ENCODE measurements at regions not wholly inside any gene's neighbourhood (a gene's known extent, or its start where the extent isn't known, plus 50 kb on each side); places are given as distances from the start of the nearest gene placed in this dataset.

DNA sequence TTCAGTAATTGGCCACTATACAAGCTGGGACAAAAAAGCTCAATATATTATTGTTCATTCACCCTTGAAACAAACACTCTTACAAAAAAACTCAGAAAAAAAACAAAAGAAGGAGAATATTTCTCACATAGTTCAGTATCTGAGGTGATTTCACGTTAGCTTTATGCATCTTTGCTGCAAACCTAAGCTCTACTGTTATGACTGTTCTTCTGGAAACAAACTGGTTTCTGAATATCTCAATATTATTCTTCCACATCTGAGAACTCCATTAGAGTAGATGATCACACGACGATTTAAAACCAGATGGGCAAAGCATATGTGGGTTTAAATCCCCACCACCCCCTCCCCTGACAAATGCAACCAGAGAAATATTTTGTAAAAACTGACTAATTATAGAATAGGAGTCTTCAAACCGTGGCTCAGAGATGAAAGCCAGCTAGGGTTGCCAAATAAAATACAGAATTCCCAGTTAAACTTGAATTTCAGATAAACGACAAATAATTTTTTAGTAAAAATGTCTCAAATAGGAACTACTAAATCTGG is 182.0 kb upstream of the FAM241A start:
- Histone ChIP-seq H3K27ac (ENCODE audit: low read depth, low read length) (no peak overlapping the region), H2AFZ (ENCODE audit: low read length) (no peak overlapping the region), H3K4me2 (ENCODE audit: insufficient read depth, low read length) (no peak overlapping the region), H3K27me3 (ENCODE audit: insufficient read depth, low read length) (no peaks in the 10 kb centered on the region), H3K4me1 (ENCODE audit: insufficient read depth, low read length) (no peaks in the 10 kb centered on the region), H4K20me1 (ENCODE audit: insufficient read depth, low read length) (no peaks in the 10 kb centered on the region), H3K36me3 (ENCODE audit: insufficient read depth, low read length) (no peaks in the 10 kb centered on the region), H3K9me3 (ENCODE audit: low read depth, low read length) (no peaks in the 10 kb centered on the region), H3K4me3 (ENCODE audit: insufficient read depth, low read length) (no peak overlapping the region), H3K79me2 (ENCODE audit: insufficient read depth, low read length) (no peaks in the 10 kb centered on the region)
- TF ChIP-seq CTCF (IDR thresholded peaks at IDR 0.05; ENCODE audit: extremely low read depth, low read depth, low read length) = no peak
- DNase-seq (ENCODE audit: insufficient read length, low spot score, missing footprints) = no peak

DNA sequence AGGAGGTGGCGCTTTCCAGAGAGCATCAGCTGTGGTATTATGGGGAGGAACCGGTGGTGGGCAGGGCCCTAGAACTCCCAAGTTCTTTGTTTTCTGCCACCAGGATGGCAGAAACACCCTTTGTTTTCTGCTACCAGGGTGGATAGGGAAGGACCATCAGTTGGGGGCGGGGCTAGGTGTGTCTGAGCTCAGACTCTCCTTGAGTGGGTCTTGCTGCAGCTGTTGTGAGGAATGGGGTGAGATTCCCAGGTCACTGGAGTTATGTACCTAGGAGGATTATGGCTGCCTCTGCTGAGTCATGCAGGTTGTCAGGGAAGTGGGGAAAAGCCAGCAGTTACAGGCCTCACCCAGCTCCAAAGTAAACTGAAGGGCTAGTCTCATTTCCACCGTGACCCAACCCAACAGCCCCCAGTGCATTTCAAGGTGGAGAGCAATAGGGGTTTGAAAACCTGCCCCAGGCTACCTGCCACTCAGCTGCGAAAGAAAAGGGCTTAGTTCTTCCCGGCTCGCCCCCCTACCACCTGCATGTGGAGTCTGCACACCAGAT is 167.8 kb upstream of the FAM241A start:
- no peak overlapping the region for H3K4me3 ChIP-seq (ENCODE audit: insufficient read depth, low read length)
- no peaks in the 10 kb centered on the region for H4K20me1 ChIP-seq (ENCODE audit: insufficient read depth, low read length)
- no peak for DNase-seq (ENCODE audit: insufficient read length, low spot score, missing footprints)
- H3K9me3 ChIP-seq (ENCODE audit: low read depth, low read length) = no peaks in the 10 kb centered on the region
- H3K4me2 ChIP-seq (ENCODE audit: insufficient read depth, low read length) = no peak overlapping the region
- H3K27ac ChIP-seq (ENCODE audit: low read depth, low read length) = no peak overlapping the region
- no peak overlapping the region for H2AFZ ChIP-seq (ENCODE audit: low read length)
- no peak for TF ChIP-seq CTCF (IDR thresholded peaks at IDR 0.05; ENCODE audit: extremely low read depth, low read depth, low read length)
- no peaks in the 10 kb centered on the region for H3K27me3 ChIP-seq (ENCODE audit: insufficient read depth, low read length)
- H3K4me1 ChIP-seq (ENCODE audit: insufficient read depth, low read length) = no peaks in the 10 kb centered on the region
- H3K36me3 ChIP-seq (ENCODE audit: insufficient read depth, low read length) = no peaks in the 10 kb centered on the region
- H3K79me2 ChIP-seq (ENCODE audit: insufficient read depth, low read length) = no peaks in the 10 kb centered on the region

DNA sequence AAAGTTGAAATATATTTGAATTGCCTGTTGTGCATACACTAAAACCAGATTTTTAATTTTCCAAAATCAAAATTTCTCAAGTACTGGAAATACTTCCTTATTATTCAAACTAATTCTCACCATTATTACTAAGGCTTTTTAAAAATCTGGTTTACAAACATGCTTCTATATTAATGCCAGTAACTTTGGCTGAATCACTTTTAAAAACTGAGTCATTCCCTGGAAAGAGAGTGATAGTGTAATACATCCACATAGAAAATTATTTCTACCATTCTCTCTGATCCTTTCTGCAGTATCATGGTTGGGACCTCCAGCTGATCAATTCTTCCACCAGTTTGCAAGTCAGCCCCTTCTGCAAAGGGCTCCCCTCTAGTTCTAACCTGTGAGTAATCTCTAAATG is 165.3 kb upstream of the FAM241A start:
- Histone ChIP-seq H4K20me1 (ENCODE audit: insufficient read depth, low read length) (no peaks in the 10 kb centered on the region), H3K4me2 (ENCODE audit: insufficient read depth, low read length) (no peak overlapping the region), H3K4me1 (ENCODE audit: insufficient read depth, low read length) (no peaks in the 10 kb centered on the region), H2AFZ (ENCODE audit: low read length) (no peak overlapping the region), H3K4me3 (ENCODE audit: insufficient read depth, low read length) (no peak overlapping the region), H3K79me2 (ENCODE audit: insufficient read depth, low read length) (no peaks in the 10 kb centered on the region), H3K9me3 (ENCODE audit: low read depth, low read length) (no peaks in the 10 kb centered on the region), H3K36me3 (ENCODE audit: insufficient read depth, low read length) (no peaks in the 10 kb centered on the region), H3K27me3 (ENCODE audit: insufficient read depth, low read length) (no peaks in the 10 kb centered on the region), H3K27ac (ENCODE audit: low read depth, low read length) (no peak overlapping the region)
- DNase-seq (ENCODE audit: insufficient read length, low spot score, missing footprints) = no peak
- TF ChIP-seq CTCF (IDR thresholded peaks at IDR 0.05; ENCODE audit: extremely low read depth, low read depth, low read length) = no peak

- no peaks in the 10 kb centered on the region for H3K9me3 ChIP-seq (ENCODE audit: low read depth, low read length)
- no peaks in the 10 kb centered on the region for H3K27me3 ChIP-seq (ENCODE audit: insufficient read depth, low read length)
- H2AFZ ChIP-seq (ENCODE audit: low read length) = no peak overlapping the region
- H3K4me2 ChIP-seq (ENCODE audit: insufficient read depth, low read length) = no peak overlapping the region
- no peaks in the 10 kb centered on the region for H3K4me1 ChIP-seq (ENCODE audit: insufficient read depth, low read length)
- H3K27ac ChIP-seq (ENCODE audit: low read depth, low read length) = no peak overlapping the region
- H3K36me3 ChIP-seq (ENCODE audit: insufficient read depth, low read length) = no peaks in the 10 kb centered on the region
- no peaks in the 10 kb centered on the region for H3K79me2 ChIP-seq (ENCODE audit: insufficient read depth, low read length)
- H3K4me3 ChIP-seq (ENCODE audit: insufficient read depth, low read length) = no peak overlapping the region
- H4K20me1 ChIP-seq (ENCODE audit: insufficient read depth, low read length) = no peaks in the 10 kb centered on the region
- TF ChIP-seq CTCF (IDR thresholded peaks at IDR 0.05; ENCODE audit: extremely low read depth, low read depth, low read length) = no peak
- DNase-seq (ENCODE audit: insufficient read length, low spot score, missing footprints) = no peak
Measured at GRCh38 chr4:111982089-111982488, 163.2 kb upstream of the FAM241A start.

Measured in osteoblast (primary cell).